Activated CD8-positive, alpha-beta memory T cell treated with anti-CD3 and anti-CD28 coated beads, Interleukin-2, amount 10 ng/mL, durations not matched to agents 7 days and 5 days (primary cell): ENCODE measurements at regions not wholly inside any gene's neighbourhood (a gene's known extent, or its start where the extent isn't known, plus 50 kb on each side); places are given as distances from the start of the nearest gene placed in this dataset.
"Not testable (repeated sequence)": the region's sequence is repeated elsewhere in the genome, so short reads cannot be mapped to it uniquely, and the experiment has no call there.

Source experiments
- ATAC-seq: fragments of 150-1000 bp; cut with Tn5 transposase; one replicate; pipeline ENCODE4 v1.10.0; 2021; ENCODE audit warnings: moderate library complexity
- CTCF ChIA-PET: fragments of 350-600 bp; sonication (Branson Sonifier 250); formaldehyde crosslinking; loops from one replicate; lab custom pipeline; 2021; ENCODE audit warnings: antibody characterized with exemption; lab: Charles Lee
- DNase-seq: peaks from one replicate; pipeline ENCODE4 v3.0.0-alpha.2; 2020
- H3K27ac Mint-ChIP-seq: one replicate; pipeline ENCODE4 v1.8.0; 2021; ENCODE audit warnings: mild to moderate bottlenecking, mixed read lengths
- H3K27me3 Mint-ChIP-seq: one replicate; pipeline ENCODE4 v1.8.0; 2021; ENCODE audit warnings: mixed read lengths
- H3K36me3 Mint-ChIP-seq: one replicate; pipeline ENCODE4 v1.8.0; 2021; ENCODE audit warnings: mild to moderate bottlenecking, mixed read lengths
- H3K4me1 Mint-ChIP-seq: one replicate; pipeline ENCODE4 v1.8.0; 2021; ENCODE audit warnings: mixed read lengths
- H3K4me3 Mint-ChIP-seq: one replicate; pipeline ENCODE4 v1.8.0; 2021; ENCODE audit warnings: mild to moderate bottlenecking, moderate library complexity, mixed read lengths
- H3K9me3 Mint-ChIP-seq: one replicate; pipeline ENCODE4 v1.8.0; 2022; ENCODE audit warnings: low read depth, mixed read lengths

- H3K27ac Mint-ChIP-seq = no peak overlapping the region
- CTCF ChIA-PET = no interaction called here
- H3K27me3 Mint-ChIP-seq = peaks cover 2% of the 10 kb centered on the region
- H3K4me3 Mint-ChIP-seq = no peak overlapping the region
- no peak for ATAC-seq
- H3K4me1 Mint-ChIP-seq = no peaks in the 10 kb centered on the region
- DNase-seq = no peak
- H3K9me3 Mint-ChIP-seq = no peaks in the 10 kb centered on the region
- H3K36me3 Mint-ChIP-seq = no peaks in the 10 kb centered on the region
These were observed 253.9 kb downstream of the AGTPBP1 start for GRCh38 chr9:85487872-85488271.

- ATAC-seq (no peak), DNase-seq (no peak)
- Mint-ChIP-seq H3K27me3 (peaks cover 13% of the 10 kb centered on the region), H3K4me3 (no peak overlapping the region), H3K27ac (no peak overlapping the region), H3K4me1 (no peaks in the 10 kb centered on the region), H3K9me3 (no peaks in the 10 kb centered on the region), H3K36me3 (no peaks in the 10 kb centered on the region)
- CTCF ChIA-PET = no interaction called here
These were observed 257.5 kb downstream of the AGTPBP1 start for GRCh38 chr9:85484235-85484634.

GRCh38 chr9:85483208-85483607 lies 258.5 kb downstream of the AGTPBP1 start:
- no peaks in the 10 kb centered on the region for H3K9me3 Mint-ChIP-seq
- ATAC-seq (no peak), DNase-seq (no peak)
- CTCF ChIA-PET = no interaction called here
- no peak overlapping the region for H3K27ac Mint-ChIP-seq
- H3K4me3 Mint-ChIP-seq = no peak overlapping the region
- H3K4me1 Mint-ChIP-seq = no peaks in the 10 kb centered on the region
- H3K36me3 Mint-ChIP-seq = no peaks in the 10 kb centered on the region
- H3K27me3 Mint-ChIP-seq = peaks cover 16% of the 10 kb centered on the region

- DNase-seq (no peak), ATAC-seq (no peak)
- Mint-ChIP-seq H3K27me3 (peaks cover 14% of the 10 kb centered on the region), H3K4me1 (no peaks in the 10 kb centered on the region), H3K27ac (no peak overlapping the region), H3K36me3 (no peaks in the 10 kb centered on the region), H3K4me3 (no peak overlapping the region), H3K9me3 (no peaks in the 10 kb centered on the region)
- CTCF ChIA-PET = no interaction called here
These were observed 262.4 kb downstream of the AGTPBP1 start for GRCh38 chr9:85479305-85479704.

GRCh38 chr9:85478847-85479246 lies 262.9 kb downstream of the AGTPBP1 start:
- no peaks in the 10 kb centered on the region for H3K9me3 Mint-ChIP-seq
- no peaks in the 10 kb centered on the region for H3K36me3 Mint-ChIP-seq
- peaks cover 14% of the 10 kb centered on the region for H3K27me3 Mint-ChIP-seq
- no peak overlapping the region for H3K27ac Mint-ChIP-seq
- H3K4me1 Mint-ChIP-seq = no peaks in the 10 kb centered on the region
- CTCF ChIA-PET = no interaction called here
- no peak overlapping the region for H3K4me3 Mint-ChIP-seq
- ATAC-seq (no peak), DNase-seq (no peak)

GRCh38 chr9:85474896-85475295 lies 266.9 kb downstream of the AGTPBP1 start:
- ATAC-seq, H3K9me3 Mint-ChIP-seq, DNase-seq, H3K36me3 Mint-ChIP-seq, CTCF ChIA-PET, H3K4me1 Mint-ChIP-seq, H3K27ac Mint-ChIP-seq, H3K4me3 Mint-ChIP-seq: not testable (repeated sequence)
- peaks cover 10% of the 10 kb centered on the region for H3K27me3 Mint-ChIP-seq

GRCh38 chr9:85471791-85472190 lies 270.0 kb downstream of the AGTPBP1 start:
- DNase-seq = no peak
- Mint-ChIP-seq H3K27ac (no peak overlapping the region), H3K4me1 (no peaks in the 10 kb centered on the region), H3K27me3 (peaks cover 6% of the 10 kb centered on the region), H3K4me3 (no peak overlapping the region), H3K9me3 (no peaks in the 10 kb centered on the region), H3K36me3 (no peaks in the 10 kb centered on the region)
- CTCF ChIA-PET = no interaction called here
- no peak for ATAC-seq

GRCh38 chr9:85469041-85469440 lies 272.7 kb downstream of the AGTPBP1 start:
- no peak for ATAC-seq
- CTCF ChIA-PET = no interaction called here
- Mint-ChIP-seq H3K9me3 (no peaks in the 10 kb centered on the region), H3K36me3 (no peaks in the 10 kb centered on the region), H3K4me3 (no peak overlapping the region), H3K4me1 (no peaks in the 10 kb centered on the region), H3K27ac (no peak overlapping the region), H3K27me3 (peaks cover 10% of the 10 kb centered on the region)
- DNase-seq = no peak

GRCh38 chr9:85466834-85467233 lies 274.9 kb downstream of the AGTPBP1 start:
- Mint-ChIP-seq H3K4me3 (no peak overlapping the region), H3K4me1 (no peaks in the 10 kb centered on the region), H3K27ac (no peak overlapping the region), H3K27me3 (peaks cover 10% of the 10 kb centered on the region), H3K36me3 (no peaks in the 10 kb centered on the region), H3K9me3 (no peaks in the 10 kb centered on the region)
- CTCF ChIA-PET = no interaction called here
- ATAC-seq (no peak), DNase-seq (no peak)

GRCh38 chr9:85458114-85458864 lies 283.5 kb downstream of the AGTPBP1 start:
- H3K27me3 Mint-ChIP-seq, H3K27ac Mint-ChIP-seq, DNase-seq, H3K4me1 Mint-ChIP-seq, H3K4me3 Mint-ChIP-seq, H3K36me3 Mint-ChIP-seq, CTCF ChIA-PET, H3K9me3 Mint-ChIP-seq, ATAC-seq: not testable (repeated sequence)

GRCh38 chr9:85453850-85454249 lies 287.9 kb downstream of the AGTPBP1 start:
- H3K36me3 Mint-ChIP-seq = no peaks in the 10 kb centered on the region
- no peaks in the 10 kb centered on the region for H3K4me1 Mint-ChIP-seq
- no peak overlapping the region for H3K4me3 Mint-ChIP-seq
- H3K27me3 Mint-ChIP-seq = peaks cover 20% of the 10 kb centered on the region
- no peaks in the 10 kb centered on the region for H3K9me3 Mint-ChIP-seq
- CTCF ChIA-PET = no interaction called here
- H3K27ac Mint-ChIP-seq = no peak overlapping the region
- DNase-seq = no peak
- no peak for ATAC-seq

GRCh38 chr9:85452841-85453240 lies 288.9 kb downstream of the AGTPBP1 start:
- ATAC-seq (no peak), DNase-seq (no peak)
- no peak overlapping the region for H3K27ac Mint-ChIP-seq
- peaks cover 23% of the 10 kb centered on the region for H3K27me3 Mint-ChIP-seq
- no peaks in the 10 kb centered on the region for H3K9me3 Mint-ChIP-seq
- H3K4me3 Mint-ChIP-seq = no peak overlapping the region
- H3K36me3 Mint-ChIP-seq = no peaks in the 10 kb centered on the region
- no peaks in the 10 kb centered on the region for H3K4me1 Mint-ChIP-seq
- CTCF ChIA-PET = interaction anchor here (1.3 kb wide), 1 partner anchor 158 kb away, joined by 3 read pairs; no protein-coding TSS in a partner anchor

- Mint-ChIP-seq H3K4me3 (no peak overlapping the region), H3K27ac (no peak overlapping the region), H3K27me3 (peaks cover 24% of the 10 kb centered on the region), H3K9me3 (peaks cover 2% of the 10 kb centered on the region), H3K36me3 (no peaks in the 10 kb centered on the region), H3K4me1 (no peaks in the 10 kb centered on the region)
- DNase-seq (no peak), ATAC-seq (no peak)
- CTCF ChIA-PET = interaction anchor here (1.3 kb wide), 1 partner anchor 159 kb away, joined by 3 read pairs; no protein-coding TSS in a partner anchor
These were observed 290.1 kb downstream of the AGTPBP1 start for GRCh38 chr9:85451680-85452079.

GRCh38 chr9:85445887-85446286 lies 295.9 kb downstream of the AGTPBP1 start:
- Mint-ChIP-seq H3K27ac (no peak overlapping the region), H3K4me1 (no peaks in the 10 kb centered on the region), H3K27me3 (peaks cover 23% of the 10 kb centered on the region), H3K9me3 (peaks cover 6% of the 10 kb centered on the region), H3K4me3 (no peak overlapping the region), H3K36me3 (no peaks in the 10 kb centered on the region)
- CTCF ChIA-PET = no interaction called here
- DNase-seq (no peak), ATAC-seq (no peak)
